Neural progenitor cell (in vitro differentiated cells): ENCODE measurements at regions not wholly inside any gene's neighbourhood (a gene's known extent, or its start where the extent isn't known, plus 50 kb on each side); places are given as distances from the start of the nearest gene placed in this dataset.

Experiments
- DNase-seq: peaks from one replicate; pipeline ENCODE4 v3.0.0-alpha.2; 2016; ENCODE audit warnings: low spot score
- H2AFZ ChIP-seq: fragments of 200-600 bp; sonication (generic); replicated peaks from 2 replicates; pipeline ENCODE4 v1.6.1; 2016; ENCODE audit warnings: antibody characterized with exemption
- H3F3A ChIP-seq: fragments of 200-600 bp; sonication (generic); 2 replicates; pipeline ENCODE4 v1.6.1; 2016; ENCODE audit warnings: antibody characterized with exemption, low read depth
- H3K27ac ChIP-seq: fragments of 200-600 bp; sonication (generic); 2 replicates; pipeline ENCODE4 v1.5.1; 2016; ENCODE audit warnings: mild to moderate bottlenecking
- H3K27me3 ChIP-seq: fragments of 200-600 bp; sonication (generic); 2 replicates; pipeline ENCODE4 v1.6.1; 2016; ENCODE audit warnings: mild to moderate bottlenecking, moderate library complexity
- H3K36me3 ChIP-seq: fragments of 200-600 bp; sonication (generic); 2 replicates; pipeline ENCODE4 v1.5.1; 2016
- H3K4me1 ChIP-seq: fragments of 200-600 bp; sonication (generic); 2 replicates; pipeline ENCODE4 v1.6.1; 2016; ENCODE audit warnings: mixed run types
- H3K4me2 ChIP-seq: fragments of 200-600 bp; sonication (generic); 2 replicates; pipeline ENCODE4 v1.6.1; 2016
- H3K4me3 ChIP-seq: fragments of 200-600 bp; sonication (generic); 2 replicates; pipeline ENCODE4 v1.5.1; 2016
- H3K79me2 ChIP-seq: fragments of 200-600 bp; sonication (generic); 2 replicates; pipeline ENCODE4 v1.6.1; 2016; ENCODE audit warnings: low read depth
- H3K9ac ChIP-seq: fragments of 200-600 bp; sonication (generic); 2 replicates; pipeline ENCODE4 v1.6.1; 2016
- H3K9me3 ChIP-seq: fragments of 200-600 bp; sonication (generic); 2 replicates; pipeline ENCODE4 v1.5.1; 2016; ENCODE audit warnings: low read depth
- H4K20me1 ChIP-seq: fragments of 200-600 bp; sonication (generic); 2 replicates; pipeline ENCODE4 v1.6.1; 2016; ENCODE audit warnings: low read depth
- H3K27ac Mint-ChIP-seq: 3 replicates; pipeline ENCODE4 v1.8.0; 2021; ENCODE audit warnings: mixed read lengths
- H3K27me3 Mint-ChIP-seq: 2 replicates; pipeline ENCODE4 v1.8.0; 2022; ENCODE audit warnings: low read depth, mild to moderate bottlenecking, inconsistent platforms, moderate library complexity, mixed read lengths; ENCODE audit not compliant: insufficient read depth
- H3K36me3 Mint-ChIP-seq: 3 replicates; pipeline ENCODE4 v1.8.0; 2021; ENCODE audit warnings: mixed read lengths
- H3K4me1 Mint-ChIP-seq: 3 replicates; pipeline ENCODE4 v1.8.0; 2021; ENCODE audit warnings: mixed read lengths
- H3K4me3 Mint-ChIP-seq: 3 replicates; pipeline ENCODE4 v1.8.0; 2021; ENCODE audit warnings: mild to moderate bottlenecking, moderate library complexity, mixed read lengths
- H3K9me3 Mint-ChIP-seq: 3 replicates; pipeline ENCODE4 v1.8.0; 2020; ENCODE audit warnings: mixed read lengths
- CTCF ChIP-seq: fragments of 200-600 bp; sonication (generic); IDR thresholded peaks from 2 replicates; pipeline ENCODE4 v1.5.1; 2017; ENCODE audit warnings: antibody characterized with exemption, mild to moderate bottlenecking
- EZH2 ChIP-seq: fragments of 200-600 bp; sonication (generic); IDR thresholded peaks from 2 replicates; pipeline ENCODE4 v1.6.1; 2017; ENCODE audit warnings: antibody characterized with exemption, mild to moderate bottlenecking, moderate library complexity
- EZH2phosphoT487 ChIP-seq: fragments of 200-600 bp; sonication (generic); IDR thresholded peaks from 2 replicates; pipeline ENCODE4 v1.6.1; 2017; ENCODE audit warnings: antibody characterized with exemption

GRCh38 chr18:63031375-63031774, 288.2 kb downstream of the BCL2 start:
- DNase-seq = no peak
- no peak overlapping the region for H3K4me3 ChIP-seq
- no peak overlapping the region for H3K27ac Mint-ChIP-seq
- no peaks in the 10 kb centered on the region for H3K9me3 Mint-ChIP-seq
- no peak overlapping the region for H3K27ac ChIP-seq
- no peaks in the 10 kb centered on the region for H4K20me1 ChIP-seq
- H3K27me3 Mint-ChIP-seq = peaks cover 3% of the 10 kb centered on the region
- H3K4me3 Mint-ChIP-seq = no peak overlapping the region
- H3K4me2 ChIP-seq = no peak overlapping the region
- no peaks in the 10 kb centered on the region for H3K9me3 ChIP-seq
- H3K4me1 Mint-ChIP-seq = no peaks in the 10 kb centered on the region
- no peak overlapping the region for H2AFZ ChIP-seq
- H3K36me3 ChIP-seq = no peaks in the 10 kb centered on the region
- no peaks in the 10 kb centered on the region for H3K4me1 ChIP-seq
- no peaks in the 10 kb centered on the region for H3K27me3 ChIP-seq
- no peaks in the 10 kb centered on the region for H3F3A ChIP-seq
- no peak overlapping the region for H3K9ac ChIP-seq
- no peaks in the 10 kb centered on the region for H3K79me2 ChIP-seq
- TF ChIP-seq EZH2phosphoT487 = no peak
- no peak for TF ChIP-seq EZH2
- no peak for TF ChIP-seq CTCF
- H3K36me3 Mint-ChIP-seq = no peaks in the 10 kb centered on the region
